Nephron (organoid): ENCODE measurements at regions not wholly inside any gene's neighbourhood (a gene's known extent, or its start where the extent isn't known, plus 50 kb on each side); places are given as distances from the start of the nearest gene placed in this dataset.
A peak's percentile ranks its signal among the peaks of the same experiment; 100 is the strongest.

Source experiments
- H3K27ac Mint-ChIP-seq, 3 experiments: 2 replicates each; pipeline ENCODE4 v1.8.0; 2020; ENCODE audit warnings: mixed read lengths in 3 of 3, mild to moderate bottlenecking in 2 of 3, moderate library complexity in 1 of 3
- H3K27me3 Mint-ChIP-seq: 2 replicates; pipeline ENCODE4 v1.8.0; 2021; ENCODE audit warnings: low read depth, mild to moderate bottlenecking, moderate library complexity, mixed read lengths
- H3K36me3 Mint-ChIP-seq: 2 replicates; pipeline ENCODE4 v1.8.0; 2020; ENCODE audit warnings: low read depth, mixed read lengths
- H3K4me1 Mint-ChIP-seq: 2 replicates; pipeline ENCODE4 v1.8.0; 2020; ENCODE audit warnings: mixed read lengths
- H3K4me3 Mint-ChIP-seq, 3 experiments: 2 replicates each; pipeline ENCODE4 v1.8.0; 2020; ENCODE audit warnings: mild to moderate bottlenecking in 3 of 3, mixed read lengths in 3 of 3, moderate library complexity in 2 of 3
- H3K9me3 Mint-ChIP-seq: 2 replicates; pipeline ENCODE4 v1.8.0; 2020; ENCODE audit warnings: mixed read lengths
- TF ChIP-seq, protein P1 (sequence below), 3 experiments: fragments of 200-600 bp; sonication (generic); IDR thresholded peaks; one replicate each; pipeline ENCODE4 v1.5.0; 2021; ENCODE audit warnings: antibody characterized with exemption in 3 of 3; ENCODE audit not compliant: unreplicated experiment in 3 of 3

GRCh38 chr2:105610576-105611332, 134.0 kb upstream of the NCK2 start:
- Mint-ChIP-seq H3K9me3 (no peaks in the 10 kb centered on the region), H3K4me1 (peaks cover 32% of the 10 kb centered on the region), H3K36me3 (no peaks in the 10 kb centered on the region), H3K27me3 (peaks cover 8% of the 10 kb centered on the region), H3K4me3 (no peak overlapping the region), H3K27ac (peak overlapping the region; percentile 68 to 86 (median 79))
- TF ChIP-seq, protein P1, sequence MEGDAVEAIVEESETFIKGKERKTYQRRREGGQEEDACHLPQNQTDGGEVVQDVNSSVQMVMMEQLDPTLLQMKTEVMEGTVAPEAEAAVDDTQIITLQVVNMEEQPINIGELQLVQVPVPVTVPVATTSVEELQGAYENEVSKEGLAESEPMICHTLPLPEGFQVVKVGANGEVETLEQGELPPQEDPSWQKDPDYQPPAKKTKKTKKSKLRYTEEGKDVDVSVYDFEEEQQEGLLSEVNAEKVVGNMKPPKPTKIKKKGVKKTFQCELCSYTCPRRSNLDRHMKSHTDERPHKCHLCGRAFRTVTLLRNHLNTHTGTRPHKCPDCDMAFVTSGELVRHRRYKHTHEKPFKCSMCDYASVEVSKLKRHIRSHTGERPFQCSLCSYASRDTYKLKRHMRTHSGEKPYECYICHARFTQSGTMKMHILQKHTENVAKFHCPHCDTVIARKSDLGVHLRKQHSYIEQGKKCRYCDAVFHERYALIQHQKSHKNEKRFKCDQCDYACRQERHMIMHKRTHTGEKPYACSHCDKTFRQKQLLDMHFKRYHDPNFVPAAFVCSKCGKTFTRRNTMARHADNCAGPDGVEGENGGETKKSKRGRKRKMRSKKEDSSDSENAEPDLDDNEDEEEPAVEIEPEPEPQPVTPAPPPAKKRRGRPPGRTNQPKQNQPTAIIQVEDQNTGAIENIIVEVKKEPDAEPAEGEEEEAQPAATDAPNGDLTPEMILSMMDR (IDR thresholded peaks at IDR 0.05; ENCODE audit: unreplicated experiment in 3 of 3) = no peak

DNA sequence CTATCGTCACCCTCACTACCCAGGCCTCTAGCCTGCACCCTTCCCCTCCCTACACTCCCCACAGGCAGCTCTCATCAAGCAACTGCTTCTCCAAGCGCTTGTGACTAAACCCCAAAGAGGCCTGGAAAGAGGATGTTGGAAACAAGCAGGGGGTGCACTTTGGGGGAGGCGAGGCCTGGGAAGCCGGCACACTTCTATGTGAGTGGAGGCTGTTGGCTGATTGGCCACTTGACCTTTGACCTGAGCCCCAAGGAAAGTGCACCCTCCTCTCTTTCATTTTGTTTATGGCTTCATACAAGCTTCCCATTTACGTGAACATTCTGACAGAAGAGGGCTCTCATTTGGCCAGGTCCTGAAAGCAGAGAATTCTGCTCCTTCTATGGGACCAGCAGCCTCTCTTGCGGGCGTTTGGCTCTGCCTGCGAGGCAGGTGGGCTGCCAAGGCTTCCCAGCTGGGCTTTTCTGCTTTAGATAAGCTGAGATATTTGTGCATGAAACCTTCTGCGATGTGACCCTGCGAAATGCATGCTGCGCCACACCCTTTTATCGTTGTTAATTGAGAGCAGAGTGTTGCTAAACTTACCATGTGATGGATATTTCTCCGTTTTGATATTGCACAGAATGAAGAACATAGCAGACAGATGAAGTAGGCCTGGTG, 134.8 kb upstream of the NCK2 start:
- Mint-ChIP-seq H3K27ac (peak overlapping the region; percentile 68 to 86 (median 79)), H3K9me3 (no peaks in the 10 kb centered on the region), H3K36me3 (no peaks in the 10 kb centered on the region), H3K4me1 (peaks cover 24% of the 10 kb centered on the region), H3K4me3 (no peak overlapping the region), H3K27me3 (peaks cover 8% of the 10 kb centered on the region)
- TF ChIP-seq, protein P1 (IDR thresholded peaks at IDR 0.05; ENCODE audit: unreplicated experiment in 3 of 3) = no peak

GRCh38 chr2:105607920-105608504, 136.7 kb upstream of the NCK2 start:
- peaks cover 24% of the 10 kb centered on the region for H3K4me1 Mint-ChIP-seq
- H3K9me3 Mint-ChIP-seq = no peaks in the 10 kb centered on the region
- TF ChIP-seq, protein P1 (IDR thresholded peaks at IDR 0.05; ENCODE audit: unreplicated experiment in 3 of 3) = no peak
- H3K4me3 Mint-ChIP-seq = no peak overlapping the region
- no peak overlapping the region for H3K27ac Mint-ChIP-seq
- peaks cover 4% of the 10 kb centered on the region for H3K27me3 Mint-ChIP-seq
- no peaks in the 10 kb centered on the region for H3K36me3 Mint-ChIP-seq

- peaks cover 13% of the 10 kb centered on the region for H3K4me1 Mint-ChIP-seq
- H3K27ac Mint-ChIP-seq = no peak overlapping the region
- peaks cover 4% of the 10 kb centered on the region for H3K27me3 Mint-ChIP-seq
- TF ChIP-seq, protein P1 (IDR thresholded peaks at IDR 0.05; ENCODE audit: unreplicated experiment in 3 of 3) = no peak
- H3K4me3 Mint-ChIP-seq = no peak overlapping the region
- H3K36me3 Mint-ChIP-seq = no peaks in the 10 kb centered on the region
- no peaks in the 10 kb centered on the region for H3K9me3 Mint-ChIP-seq
Observed at GRCh38 chr2:105606081-105606480, 138.6 kb upstream of the NCK2 start.

DNA sequence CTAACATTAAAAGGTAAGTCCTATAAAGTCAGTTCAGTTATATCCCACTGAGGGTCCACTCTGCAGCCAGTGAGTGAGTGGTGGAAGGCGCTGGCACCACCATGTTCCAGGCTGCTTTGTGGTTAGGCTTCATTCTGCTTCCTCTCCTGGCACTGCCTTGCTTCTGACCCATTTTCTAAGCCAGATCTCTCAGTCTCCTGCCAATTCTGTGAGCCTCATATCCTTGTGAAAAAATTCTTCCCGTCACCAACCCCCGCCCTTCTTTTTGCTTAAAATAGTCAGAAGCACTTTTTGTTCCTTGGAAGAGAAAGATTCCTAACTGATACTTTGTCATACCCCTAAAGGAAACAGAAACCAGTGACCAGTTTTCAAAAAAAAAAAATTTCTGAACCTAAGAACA, 139.8 kb upstream of the NCK2 start:
- no peaks in the 10 kb centered on the region for H3K36me3 Mint-ChIP-seq
- H3K9me3 Mint-ChIP-seq = no peaks in the 10 kb centered on the region
- H3K27ac Mint-ChIP-seq = no peak overlapping the region
- no peak overlapping the region for H3K4me3 Mint-ChIP-seq
- peaks cover 4% of the 10 kb centered on the region for H3K27me3 Mint-ChIP-seq
- peaks cover 4% of the 10 kb centered on the region for H3K4me1 Mint-ChIP-seq
- TF ChIP-seq, protein P1 (IDR thresholded peaks at IDR 0.05; ENCODE audit: unreplicated experiment in 3 of 3) = no peak
